H1 (cell line): ENCODE measurements at regions not wholly inside any gene's neighbourhood (a gene's known extent, or its start where the extent isn't known, plus 50 kb on each side); places are given as distances from the start of the nearest gene placed in this dataset.

Experiments used
- CTCF ChIA-PET: fragments of 300-600 bp; sonication (Branson Sonifier 250); formaldehyde crosslinking; loops from one replicate; lab custom pipeline; 2021; ENCODE audit not compliant: partially characterized antibody; lab: Charles Lee
- POLR2A ChIA-PET: fragments of 300-600 bp; sonication (Branson Sonifier 250); formaldehyde crosslinking; loops from one replicate; lab custom pipeline; 2021; ENCODE audit warnings: inconsistent platforms; ENCODE audit not compliant: partially characterized antibody; lab: Charles Lee
- DNase-seq, 2 experiments: peaks; one replicate each; pipeline versions ENCODE4 v3.0.0 to v3.0.0-alpha.2; 2010 to 2022; ENCODE audit warnings: low spot score in 2 of 2, low read depth in 1 of 2, mixed read lengths in 1 of 2
- FAIRE-seq: peaks from 2 replicates; lab custom pipeline; 2011; peaks lifted over from hg19 to GRCh38; lab: Jason Lieb, UNC
- H2AFZ ChIP-seq: 2 replicates; pipeline ENCODE4 v1.8.1; 2012; ENCODE audit warnings: low read length, inconsistent platforms
- H2AK5ac ChIP-seq: 2 replicates; pipeline ENCODE4 v1.6.1; 2013; ENCODE audit warnings: low read depth, low read length
- H2BK120ac ChIP-seq: replicated peaks from 2 replicates; pipeline ENCODE3; 2013; ENCODE audit warnings: low read depth, low read length, inconsistent platforms
- H2BK12ac ChIP-seq: 2 replicates; pipeline ENCODE4 v1.6.1; 2013; ENCODE audit warnings: low read depth, low read length
- H2BK15ac ChIP-seq: 2 replicates; pipeline ENCODE4 v1.6.1; 2013; ENCODE audit warnings: low read length
- H2BK20ac ChIP-seq: 2 replicates; pipeline ENCODE4 v1.6.1; 2013; ENCODE audit warnings: low read length
- H2BK5ac ChIP-seq: 2 replicates; pipeline ENCODE4 v1.6.1; 2013; ENCODE audit warnings: low read depth, low read length
- H3K14ac ChIP-seq: 2 replicates; pipeline ENCODE4 v1.6.1; 2013; ENCODE audit warnings: inconsistent platforms; ENCODE audit not compliant: insufficient read length
- H3K18ac ChIP-seq: 2 replicates; pipeline ENCODE4 v1.6.1; 2013; ENCODE audit warnings: low read length; ENCODE audit errors: extremely low read depth
- H3K23ac ChIP-seq: 2 replicates; pipeline ENCODE4 v1.6.1; 2013; ENCODE audit warnings: inconsistent platforms; ENCODE audit not compliant: insufficient read length
- H3K23me2 ChIP-seq: 2 replicates; pipeline ENCODE4 v1.6.1; 2013; ENCODE audit warnings: low read depth, low read length
- H3K27ac ChIP-seq: 2 replicates; pipeline ENCODE4 v1.6.1; 2011; ENCODE audit warnings: low read depth, low read length, inconsistent platforms
- H3K27me3 ChIP-seq, 4 experiments: replicated peaks in 1 of 4; 1 replicate in 1 of 4; 2 replicates in 3 of 4; pipeline versions ENCODE4 v1.6.1 to v1.8.1; 2011 to 2013; ENCODE audit warnings: low read length in 3 of 4, mild to moderate bottlenecking in 3 of 4, inconsistent platforms in 2 of 4, mixed read lengths in 2 of 4, moderate library complexity in 1 of 4; ENCODE audit not compliant: control insufficient read depth in 3 of 4, insufficient read depth in 3 of 4; ENCODE audit errors: extremely low read depth in 1 of 4
- H3K36me3 ChIP-seq, 4 experiments: 2 replicates each; pipeline versions ENCODE4 v1.6.1 to v1.8.1; 2011 to 2013; ENCODE audit warnings: mild to moderate bottlenecking in 4 of 4, low read length in 3 of 4, moderate library complexity in 2 of 4, control low read depth in 1 of 4, inconsistent platforms in 1 of 4; ENCODE audit not compliant: insufficient read depth in 4 of 4, control insufficient read depth in 2 of 4
- H3K4ac ChIP-seq: replicated peaks from 2 replicates; pipeline ENCODE3; 2013; ENCODE audit warnings: low read length, low read depth, mixed read lengths, inconsistent platforms; ENCODE audit not compliant: insufficient read length
- H3K4me1 ChIP-seq, 4 experiments: replicated peaks in 1 of 4; 1 replicate in 1 of 4; 2 replicates in 3 of 4; pipeline versions ENCODE4 v1.6.1 to v1.8.1; 2011 to 2013; ENCODE audit warnings: low read length in 3 of 4, inconsistent platforms in 2 of 4, mixed read lengths in 1 of 4; ENCODE audit not compliant: insufficient read depth in 4 of 4, control insufficient read depth in 3 of 4
- H3K4me2 ChIP-seq, 2 experiments: 2 replicates each; pipeline versions ENCODE4 v1.6.1 to v1.8.1; 2011 to 2013; ENCODE audit warnings: low read depth in 2 of 2, low read length in 2 of 2, control low read depth in 1 of 2, inconsistent platforms in 1 of 2, mild to moderate bottlenecking in 1 of 2; ENCODE audit not compliant: insufficient read depth in 1 of 2
- H3K4me3 ChIP-seq, 4 experiments: fragments of 200-600, 300-600 bp in 1 of 4; sonication (generic), shearing (Covaris generic), sonication (Bioruptor Twin) in 1 of 4; 2 replicates each; pipeline versions ENCODE4 v1.5.1 to v1.8.1; 2011 to 2016; ENCODE audit warnings: low read length in 4 of 4, low read depth in 3 of 4, control low read depth in 2 of 4, inconsistent platforms in 2 of 4, mild to moderate bottlenecking in 2 of 4, mixed read lengths in 1 of 4, moderate library complexity in 1 of 4; ENCODE audit not compliant: insufficient read depth in 2 of 4; ENCODE audit errors: extremely low read depth in 1 of 4
- H3K56ac ChIP-seq: replicated peaks from 2 replicates; pipeline ENCODE3; 2013; ENCODE audit warnings: low read depth, mild to moderate bottlenecking, mixed read lengths, low read length, inconsistent platforms; ENCODE audit not compliant: insufficient read length
- H3K79me1 ChIP-seq: 2 replicates; pipeline ENCODE4 v1.6.1; 2013; ENCODE audit warnings: low read depth, low read length, control low read depth
- H3K79me2 ChIP-seq, 2 experiments: 2 replicates each; pipeline versions ENCODE4 v1.6.1 to v1.8.1; 2012 to 2013; ENCODE audit warnings: low read length in 2 of 2, mild to moderate bottlenecking in 2 of 2, inconsistent platforms in 1 of 2; ENCODE audit not compliant: insufficient read depth in 2 of 2, control insufficient read depth in 1 of 2
- H3K9ac ChIP-seq, 4 experiments: replicated peaks in 1 of 4; 1 replicate in 1 of 4; 2 replicates in 3 of 4; pipeline versions ENCODE4 v1.6.1 to v1.8.1; 2011 to 2013; ENCODE audit warnings: low read depth in 3 of 4, low read length in 3 of 4, control low read depth in 2 of 4, mild to moderate bottlenecking in 2 of 4, moderate library complexity in 2 of 4, inconsistent platforms in 1 of 4; ENCODE audit errors: extremely low read depth in 1 of 4
- H3K9me3 ChIP-seq, 2 experiments: 2 replicates each; pipeline versions ENCODE4 v1.6.1 to v1.8.1; 2012 to 2013; ENCODE audit warnings: mild to moderate bottlenecking in 2 of 2, moderate library complexity in 2 of 2, control low read depth in 1 of 2, inconsistent platforms in 1 of 2, low read depth in 1 of 2, low read length in 1 of 2, mixed read lengths in 1 of 2; ENCODE audit not compliant: insufficient read depth in 2 of 2
- H4K20me1 ChIP-seq, 2 experiments: replicated peaks in 1 of 2; 2 replicates each; pipeline versions ENCODE3 to v1.8.1; 2011 to 2013; ENCODE audit warnings: inconsistent platforms in 2 of 2, low read length in 2 of 2, mild to moderate bottlenecking in 1 of 2; ENCODE audit not compliant: insufficient read depth in 2 of 2, control insufficient read depth in 1 of 2
- H4K5ac ChIP-seq: 2 replicates; pipeline ENCODE4 v1.6.1; 2013; ENCODE audit warnings: low read length, low read depth, mixed read lengths, inconsistent platforms; ENCODE audit not compliant: insufficient read length
- H4K8ac ChIP-seq: 2 replicates; pipeline ENCODE4 v1.8.0; 2013; ENCODE audit warnings: mild to moderate bottlenecking, moderate library complexity, low read length, inconsistent platforms; ENCODE audit not compliant: insufficient read depth; ENCODE audit errors: extremely low read depth
- H4K91ac ChIP-seq: replicated peaks from 2 replicates; pipeline ENCODE3; 2013; ENCODE audit warnings: low read length, mixed read lengths, inconsistent platforms; ENCODE audit not compliant: insufficient read length
- CTBP2 ChIP-seq: IDR thresholded peaks from 2 replicates; pipeline ENCODE4 v1.7.0; 2011; ENCODE audit warnings: borderline replicate concordance, mild to moderate bottlenecking, moderate library complexity, mixed read lengths, low read length; ENCODE audit not compliant: insufficient read depth, insufficient read length
- GTF2F1 ChIP-seq: IDR thresholded peaks from 2 replicates; pipeline ENCODE4 v1.6.1; 2012; ENCODE audit warnings: low read depth, low read length, improper control_type of control experiment, borderline replicate concordance
- HDAC6 ChIP-seq: IDR thresholded peaks from one replicate; pipeline ENCODE4 v1.7.1; 2012; ENCODE audit warnings: low read depth, mild to moderate bottlenecking, inconsistent platforms, low read length, moderate library complexity
- MAFK ChIP-seq: IDR thresholded peaks from 2 replicates; pipeline ENCODE4 v1.6.1; 2012; ENCODE audit warnings: low read depth, mild to moderate bottlenecking, improper control_type of control experiment, low read length
- RNF2 ChIP-seq: fragments of 200-900, 300-1000 bp; sonication (generic); IDR thresholded peaks from 2 replicates; pipeline ENCODE4 v1.7.1; 2016; ENCODE audit warnings: borderline replicate concordance, low read depth, mild to moderate bottlenecking, antibody characterized with exemption, low read length; ENCODE audit not compliant: poor library complexity, severe bottlenecking; ENCODE audit errors: missing control alignments
- SP2 ChIP-seq: IDR thresholded peaks from 2 replicates; pipeline ENCODE4 v1.6.1; 2012; ENCODE audit warnings: mild to moderate bottlenecking, low read length, inconsistent platforms
- SUZ12 ChIP-seq: fragments of 200-600 bp; sonication (generic); IDR thresholded peaks from 2 replicates; pipeline ENCODE4 v1.6.1; 2012; ENCODE audit warnings: mild to moderate bottlenecking, inconsistent platforms, low read length, moderate library complexity, mixed read lengths
- TBP ChIP-seq: IDR thresholded peaks from 2 replicates; pipeline ENCODE4 v1.6.1; 2011; ENCODE audit warnings: low read depth, low read length, improper control_type of control experiment
- ZNF274 ChIP-seq: IDR thresholded peaks from 2 replicates; pipeline ENCODE4 v1.7.0; 2012; ENCODE audit warnings: low read length, borderline replicate concordance; ENCODE audit errors: extremely low read depth
- WGBS, 2 experiments: shearing (Covaris generic) in 1 of 2; methylation state at CpG; one replicate each; pipeline versions ENCODE4 v1.1.6 to v1.1.7; 2013 to 2015; ENCODE audit warnings: low lambda C conversion rate in 2 of 2, mixed read lengths in 2 of 2, inconsistent platforms in 1 of 2, low coverage in 1 of 2, missing lambda C conversion rate in 1 of 2; ENCODE audit not compliant: insufficient replicate concordance in 2 of 2, insufficient coverage in 1 of 2, insufficient read length in 1 of 2; ENCODE audit errors: extremely low coverage in 1 of 2, missing lambda C conversion rate in 1 of 2; 5-methylcytosine and 5-hydroxymethylcytosine counted together
- TF ChIP-seq, protein P1 (sequence below): IDR thresholded peaks from 2 replicates; pipeline ENCODE4 v1.6.1; 2011; ENCODE audit warnings: low read depth, mild to moderate bottlenecking, low read length; ENCODE audit not compliant: insufficient read depth

DNA sequence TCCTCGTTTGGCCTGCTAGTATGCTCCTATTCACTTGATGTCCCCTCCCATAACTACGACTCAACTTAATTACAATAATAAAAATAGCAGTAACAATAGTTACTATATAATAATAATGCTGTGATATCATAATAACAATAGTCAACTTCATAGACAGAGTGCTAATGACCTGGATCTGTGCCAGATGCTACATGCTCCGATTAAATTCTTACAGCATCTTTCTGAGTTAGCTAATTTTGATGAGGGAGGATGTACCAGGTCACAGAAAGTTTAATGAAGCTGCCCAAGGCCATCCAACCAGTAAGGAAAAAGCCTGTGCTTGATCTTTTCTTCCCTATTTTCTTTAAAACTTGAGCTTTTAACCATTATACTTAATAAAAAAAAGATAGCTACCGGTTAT lies 413.4 kb upstream of the LRRC4C start:
- no peak for FAIRE-seq
- no peaks in the 10 kb centered on the region for H3K27me3 ChIP-seq
- H3K56ac ChIP-seq = no peak overlapping the region
- H2BK5ac ChIP-seq = no peak overlapping the region
- 0 out of 2 replicates have a peak overlapping the region, but pooled peaks have one; percentile 76 for H2AFZ ChIP-seq
- no peak overlapping the region for H3K4me3 ChIP-seq
- no peak overlapping the region for H3K23ac ChIP-seq
- no peak overlapping the region for H3K4me2 ChIP-seq
- H2BK15ac ChIP-seq = no peak overlapping the region
- no peak overlapping the region for H3K27ac ChIP-seq
- H3K14ac ChIP-seq = no peak overlapping the region
- H3K36me3 ChIP-seq = no peaks in the 10 kb centered on the region
- no peak overlapping the region for H3K4ac ChIP-seq
- H3K79me1 ChIP-seq = no peaks in the 10 kb centered on the region
- no peak overlapping the region for H2BK20ac ChIP-seq
- no peak overlapping the region for H4K91ac ChIP-seq
- no peak overlapping the region for H2BK12ac ChIP-seq
- no peak overlapping the region for H4K8ac ChIP-seq
- H3K79me2 ChIP-seq = no peaks in the 10 kb centered on the region
- H4K5ac ChIP-seq = no peak overlapping the region
- no peak overlapping the region for H3K18ac ChIP-seq
- no peaks in the 10 kb centered on the region for H3K9me3 ChIP-seq
- no peaks in the 10 kb centered on the region for H3K23me2 ChIP-seq
- no peaks in the 10 kb centered on the region for H4K20me1 ChIP-seq
- ChIA-PET CTCF (interaction anchor here (0.6 kb wide), 1 partner anchor 529 kb away, joined by 3 read pairs; no protein-coding TSS in a partner anchor), POLR2A (no interaction called here)
- 92% methylated on average over 4 of the region's 4 CpGs; no CpG with 5 or more reads in 1 of the 2 experiments for WGBS, 2 experiments
- no peak for DNase-seq
- no peaks in the 10 kb centered on the region for H3K4me1 ChIP-seq
- no peak overlapping the region for H3K9ac ChIP-seq
- no peak overlapping the region for H2BK120ac ChIP-seq
- no peak overlapping the region for H2AK5ac ChIP-seq
- TF ChIP-seq CTBP2 = no peak
- no peak for TF ChIP-seq RNF2
- TF ChIP-seq MAFK = no peak
- no peak for TF ChIP-seq HDAC6
- no peak for TF ChIP-seq ZNF274
- TF ChIP-seq GTF2F1 = no peak
- no peak for TF ChIP-seq SP2
- TF ChIP-seq, protein P1, sequence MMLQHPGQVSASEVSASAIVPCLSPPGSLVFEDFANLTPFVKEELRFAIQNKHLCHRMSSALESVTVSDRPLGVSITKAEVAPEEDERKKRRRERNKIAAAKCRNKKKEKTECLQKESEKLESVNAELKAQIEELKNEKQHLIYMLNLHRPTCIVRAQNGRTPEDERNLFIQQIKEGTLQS = no peak
- TF ChIP-seq TBP = no peak
- no peak for TF ChIP-seq SUZ12
